HCT116 (cell line): ENCODE measurements at regions not wholly inside any gene's neighbourhood (a gene's known extent, or its start where the extent isn't known, plus 50 kb on each side); places are given as distances from the start of the nearest gene placed in this dataset.

Experiments
- CEBPB ChIP-seq: IDR thresholded peaks from 2 replicates; pipeline ENCODE4 v1.6.1; 2012; ENCODE audit warnings: low read depth
- JUND ChIP-seq: IDR thresholded peaks from 2 replicates; pipeline ENCODE4 v1.6.1; 2012
- TF ChIP-seq, protein P1 (sequence below), 3 experiments: fragments of 200-600 bp in 1 of 3; sonication (generic) in 1 of 3; IDR thresholded peaks in 2 of 3; conservative IDR thresholded peaks in 1 of 3; 2 replicates each; pipeline ENCODE4 v1.5.1; 2012 to 2017; ENCODE audit warnings: low read depth in 2 of 3, low read length in 2 of 3, antibody characterized with exemption in 1 of 3, borderline replicate concordance in 1 of 3, control low read depth in 1 of 3, mild to moderate bottlenecking in 1 of 3, mixed read lengths in 1 of 3, mixed run types in 1 of 3, moderate library complexity in 1 of 3; ENCODE audit not compliant: insufficient read depth in 1 of 3

GRCh38 chr6:121573481-121573880, 138.0 kb downstream of the GJA1 start:
- TF ChIP-seq, protein P1, sequence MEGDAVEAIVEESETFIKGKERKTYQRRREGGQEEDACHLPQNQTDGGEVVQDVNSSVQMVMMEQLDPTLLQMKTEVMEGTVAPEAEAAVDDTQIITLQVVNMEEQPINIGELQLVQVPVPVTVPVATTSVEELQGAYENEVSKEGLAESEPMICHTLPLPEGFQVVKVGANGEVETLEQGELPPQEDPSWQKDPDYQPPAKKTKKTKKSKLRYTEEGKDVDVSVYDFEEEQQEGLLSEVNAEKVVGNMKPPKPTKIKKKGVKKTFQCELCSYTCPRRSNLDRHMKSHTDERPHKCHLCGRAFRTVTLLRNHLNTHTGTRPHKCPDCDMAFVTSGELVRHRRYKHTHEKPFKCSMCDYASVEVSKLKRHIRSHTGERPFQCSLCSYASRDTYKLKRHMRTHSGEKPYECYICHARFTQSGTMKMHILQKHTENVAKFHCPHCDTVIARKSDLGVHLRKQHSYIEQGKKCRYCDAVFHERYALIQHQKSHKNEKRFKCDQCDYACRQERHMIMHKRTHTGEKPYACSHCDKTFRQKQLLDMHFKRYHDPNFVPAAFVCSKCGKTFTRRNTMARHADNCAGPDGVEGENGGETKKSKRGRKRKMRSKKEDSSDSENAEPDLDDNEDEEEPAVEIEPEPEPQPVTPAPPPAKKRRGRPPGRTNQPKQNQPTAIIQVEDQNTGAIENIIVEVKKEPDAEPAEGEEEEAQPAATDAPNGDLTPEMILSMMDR (IDR thresholded peaks at IDR 0.05 in 2 of 3, conservative IDR thresholded peaks at IDR 0.05 in 1 of 3; ENCODE audit: borderline replicate concordance in 1 of 3, insufficient read depth in 1 of 3, low read depth in 2 of 3, low read length in 2 of 3) = no peak
- TF ChIP-seq JUND (no peak), CEBPB (no peak)
